ENCODE measurements at regions not wholly inside any gene's neighbourhood (a gene's known extent, or its start where the extent isn't known, plus 50 kb on each side); places are given as distances from the start of the nearest gene placed in this dataset.

DNA sequence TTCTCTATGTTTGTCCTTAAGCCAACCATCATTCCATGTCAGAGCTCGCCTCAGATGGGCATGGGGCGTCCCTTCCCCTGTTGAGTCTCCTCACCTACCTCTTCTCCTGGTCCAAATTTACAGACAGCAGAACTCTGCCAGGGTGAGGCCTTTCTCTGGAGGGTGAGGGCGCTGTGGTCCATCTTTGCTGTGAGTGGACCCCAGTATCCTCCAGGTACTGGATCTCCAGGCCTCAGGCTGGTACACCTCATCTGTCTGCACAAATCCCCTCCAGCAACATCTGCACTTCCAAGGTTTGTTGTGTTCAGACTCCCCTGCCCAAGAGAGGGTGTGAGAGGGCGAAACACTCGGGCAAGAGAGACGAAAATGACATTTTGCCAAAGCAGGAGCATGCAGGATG is 63.9 kb upstream of the EDAR start:
- H3K4me3 Mint-ChIP-seq: no peak overlapping the region
- ATAC-seq (peak; percentile 65), DNase-seq (ENCODE audit: low spot score) (no peak)
- no peak overlapping the region for H3K27ac Mint-ChIP-seq
- H3K36me3 Mint-ChIP-seq: no peaks in the 10 kb centered on the region
- H3K4me1 Mint-ChIP-seq: peaks cover 7% of the 10 kb centered on the region
- no peaks in the 10 kb centered on the region for H3K9me3 Mint-ChIP-seq
- ChIA-PET POLR2A (no interaction called here), CTCF (interaction anchor here (0.8 kb wide), 1 partner anchor 50 kb away, joined by 3 read pairs; no protein-coding TSS in a partner anchor)
- TF ChIP-seq TEAD1 (CRISPR knock-in tag; IDR thresholded peaks at IDR 0.05) (no peak), FOXP1 (CRISPR knock-in tag; IDR thresholded peaks at IDR 0.05; ENCODE audit: borderline replicate concordance) (no peak), NFATC4 (CRISPR knock-in tag; IDR thresholded peaks at IDR 0.05) (no peak), ZNF671 (CRISPR knock-in tag; IDR thresholded peaks at IDR 0.05) (no peak), GTF2I (CRISPR knock-in tag; conservative IDR thresholded peaks at IDR 0.05) (no peak), FOXJ3 (CRISPR knock-in tag; IDR thresholded peaks at IDR 0.05; ENCODE audit: borderline replicate concordance) (no peak)
- H3K27me3 Mint-ChIP-seq (ENCODE audit: low read depth): no peaks in the 10 kb centered on the region

GRCh38 chr2:109049022-109049421 is 60.0 kb upstream of the EDAR start:
- no peak for ATAC-seq
- CTCF ChIA-PET: interaction anchor here (1.0 kb wide), 1 partner anchor 13 kb away, joined by 4 read pairs; no protein-coding TSS in a partner anchor
- no peaks in the 10 kb centered on the region for H3K36me3 Mint-ChIP-seq
- POLR2A ChIA-PET: no interaction called here
- H3K27ac Mint-ChIP-seq: no peak overlapping the region
- TF ChIP-seq SMAD3 (CRISPR knock-in tag; IDR thresholded peaks at IDR 0.05; ENCODE audit: borderline replicate concordance): no peak
- TF ChIP-seq, protein P1, sequence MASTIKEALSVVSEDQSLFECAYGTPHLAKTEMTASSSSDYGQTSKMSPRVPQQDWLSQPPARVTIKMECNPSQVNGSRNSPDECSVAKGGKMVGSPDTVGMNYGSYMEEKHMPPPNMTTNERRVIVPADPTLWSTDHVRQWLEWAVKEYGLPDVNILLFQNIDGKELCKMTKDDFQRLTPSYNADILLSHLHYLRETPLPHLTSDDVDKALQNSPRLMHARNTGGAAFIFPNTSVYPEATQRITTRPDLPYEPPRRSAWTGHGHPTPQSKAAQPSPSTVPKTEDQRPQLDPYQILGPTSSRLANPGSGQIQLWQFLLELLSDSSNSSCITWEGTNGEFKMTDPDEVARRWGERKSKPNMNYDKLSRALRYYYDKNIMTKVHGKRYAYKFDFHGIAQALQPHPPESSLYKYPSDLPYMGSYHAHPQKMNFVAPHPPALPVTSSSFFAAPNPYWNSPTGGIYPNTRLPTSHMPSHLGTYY (CRISPR knock-in tag; IDR thresholded peaks at IDR 0.05): no peak
- TF ChIP-seq, protein P2, sequence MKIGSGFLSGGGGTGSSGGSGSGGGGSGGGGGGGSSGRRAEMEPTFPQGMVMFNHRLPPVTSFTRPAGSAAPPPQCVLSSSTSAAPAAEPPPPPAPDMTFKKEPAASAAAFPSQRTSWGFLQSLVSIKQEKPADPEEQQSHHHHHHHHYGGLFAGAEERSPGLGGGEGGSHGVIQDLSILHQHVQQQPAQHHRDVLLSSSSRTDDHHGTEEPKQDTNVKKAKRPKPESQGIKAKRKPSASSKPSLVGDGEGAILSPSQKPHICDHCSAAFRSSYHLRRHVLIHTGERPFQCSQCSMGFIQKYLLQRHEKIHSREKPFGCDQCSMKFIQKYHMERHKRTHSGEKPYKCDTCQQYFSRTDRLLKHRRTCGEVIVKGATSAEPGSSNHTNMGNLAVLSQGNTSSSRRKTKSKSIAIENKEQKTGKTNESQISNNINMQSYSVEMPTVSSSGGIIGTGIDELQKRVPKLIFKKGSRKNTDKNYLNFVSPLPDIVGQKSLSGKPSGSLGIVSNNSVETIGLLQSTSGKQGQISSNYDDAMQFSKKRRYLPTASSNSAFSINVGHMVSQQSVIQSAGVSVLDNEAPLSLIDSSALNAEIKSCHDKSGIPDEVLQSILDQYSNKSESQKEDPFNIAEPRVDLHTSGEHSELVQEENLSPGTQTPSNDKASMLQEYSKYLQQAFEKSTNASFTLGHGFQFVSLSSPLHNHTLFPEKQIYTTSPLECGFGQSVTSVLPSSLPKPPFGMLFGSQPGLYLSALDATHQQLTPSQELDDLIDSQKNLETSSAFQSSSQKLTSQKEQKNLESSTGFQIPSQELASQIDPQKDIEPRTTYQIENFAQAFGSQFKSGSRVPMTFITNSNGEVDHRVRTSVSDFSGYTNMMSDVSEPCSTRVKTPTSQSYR (CRISPR knock-in tag; IDR thresholded peaks at IDR 0.05): no peak
- TF ChIP-seq CDX4 (CRISPR knock-in tag; IDR thresholded peaks at IDR 0.05; ENCODE audit: borderline replicate concordance): no peak
- TF ChIP-seq SMAD4 (CRISPR knock-in tag; IDR thresholded peaks at IDR 0.05): no peak
- TF ChIP-seq, protein P3, sequence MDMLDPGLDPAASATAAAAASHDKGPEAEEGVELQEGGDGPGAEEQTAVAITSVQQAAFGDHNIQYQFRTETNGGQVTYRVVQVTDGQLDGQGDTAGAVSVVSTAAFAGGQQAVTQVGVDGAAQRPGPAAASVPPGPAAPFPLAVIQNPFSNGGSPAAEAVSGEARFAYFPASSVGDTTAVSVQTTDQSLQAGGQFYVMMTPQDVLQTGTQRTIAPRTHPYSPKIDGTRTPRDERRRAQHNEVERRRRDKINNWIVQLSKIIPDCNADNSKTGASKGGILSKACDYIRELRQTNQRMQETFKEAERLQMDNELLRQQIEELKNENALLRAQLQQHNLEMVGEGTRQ (CRISPR knock-in tag; IDR thresholded peaks at IDR 0.05): no peak
- TF ChIP-seq NR2C2 (CRISPR knock-in tag; IDR thresholded peaks at IDR 0.05): no peak
- no peak for TF ChIP-seq NFYB (CRISPR knock-in tag; conservative IDR thresholded peaks at IDR 0.05; ENCODE audit: low read depth)
- no peak for TF ChIP-seq JUN (CRISPR knock-in tag; IDR thresholded peaks at IDR 0.05)
- TF ChIP-seq TEAD1 (CRISPR knock-in tag; IDR thresholded peaks at IDR 0.05): no peak
- TF ChIP-seq, protein P4, sequence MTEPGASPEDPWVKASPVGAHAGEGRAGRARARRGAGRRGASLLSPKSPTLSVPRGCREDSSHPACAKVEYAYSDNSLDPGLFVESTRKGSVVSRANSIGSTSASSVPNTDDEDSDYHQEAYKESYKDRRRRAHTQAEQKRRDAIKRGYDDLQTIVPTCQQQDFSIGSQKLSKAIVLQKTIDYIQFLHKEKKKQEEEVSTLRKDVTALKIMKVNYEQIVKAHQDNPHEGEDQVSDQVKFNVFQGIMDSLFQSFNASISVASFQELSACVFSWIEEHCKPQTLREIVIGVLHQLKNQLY (CRISPR knock-in tag; IDR thresholded peaks at IDR 0.05): no peak
- no peak for TF ChIP-seq FOXP1 (CRISPR knock-in tag; IDR thresholded peaks at IDR 0.05; ENCODE audit: borderline replicate concordance)
- no peak overlapping the region for H3K4me3 Mint-ChIP-seq
- H3K4me1 Mint-ChIP-seq: no peaks in the 10 kb centered on the region
- no peak for DNase-seq (ENCODE audit: low spot score)
- no peaks in the 10 kb centered on the region for H3K9me3 Mint-ChIP-seq
- H3K27me3 Mint-ChIP-seq (ENCODE audit: low read depth): no peaks in the 10 kb centered on the region

GRCh38 chr2:109048163-109048562 is 59.1 kb upstream of the EDAR start:
- DNase-seq (ENCODE audit: low spot score) (no peak), ATAC-seq (no peak)
- Mint-ChIP-seq H3K27ac (no peak overlapping the region), H3K9me3 (peaks cover 4% of the 10 kb centered on the region), H3K36me3 (no peaks in the 10 kb centered on the region), H3K27me3 (ENCODE audit: low read depth) (no peaks in the 10 kb centered on the region), H3K4me1 (no peaks in the 10 kb centered on the region), H3K4me3 (no peak overlapping the region)
- ChIA-PET CTCF (interaction anchor here (1.0 kb wide), 2 partner anchors 12 to 194 kb away, joined by 3 to 4 read pairs; no protein-coding TSS in a partner anchor), POLR2A (no interaction called here)
- TF ChIP-seq CDX4 (CRISPR knock-in tag; IDR thresholded peaks at IDR 0.05; ENCODE audit: borderline replicate concordance): no peak
- no peak for TF ChIP-seq ETV6 (CRISPR knock-in tag; IDR thresholded peaks at IDR 0.05)
- no peak for TF ChIP-seq TEAD1 (CRISPR knock-in tag; IDR thresholded peaks at IDR 0.05)
- TF ChIP-seq, protein P5, sequence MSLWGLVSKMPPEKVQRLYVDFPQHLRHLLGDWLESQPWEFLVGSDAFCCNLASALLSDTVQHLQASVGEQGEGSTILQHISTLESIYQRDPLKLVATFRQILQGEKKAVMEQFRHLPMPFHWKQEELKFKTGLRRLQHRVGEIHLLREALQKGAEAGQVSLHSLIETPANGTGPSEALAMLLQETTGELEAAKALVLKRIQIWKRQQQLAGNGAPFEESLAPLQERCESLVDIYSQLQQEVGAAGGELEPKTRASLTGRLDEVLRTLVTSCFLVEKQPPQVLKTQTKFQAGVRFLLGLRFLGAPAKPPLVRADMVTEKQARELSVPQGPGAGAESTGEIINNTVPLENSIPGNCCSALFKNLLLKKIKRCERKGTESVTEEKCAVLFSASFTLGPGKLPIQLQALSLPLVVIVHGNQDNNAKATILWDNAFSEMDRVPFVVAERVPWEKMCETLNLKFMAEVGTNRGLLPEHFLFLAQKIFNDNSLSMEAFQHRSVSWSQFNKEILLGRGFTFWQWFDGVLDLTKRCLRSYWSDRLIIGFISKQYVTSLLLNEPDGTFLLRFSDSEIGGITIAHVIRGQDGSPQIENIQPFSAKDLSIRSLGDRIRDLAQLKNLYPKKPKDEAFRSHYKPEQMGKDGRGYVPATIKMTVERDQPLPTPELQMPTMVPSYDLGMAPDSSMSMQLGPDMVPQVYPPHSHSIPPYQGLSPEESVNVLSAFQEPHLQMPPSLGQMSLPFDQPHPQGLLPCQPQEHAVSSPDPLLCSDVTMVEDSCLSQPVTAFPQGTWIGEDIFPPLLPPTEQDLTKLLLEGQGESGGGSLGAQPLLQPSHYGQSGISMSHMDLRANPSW (CRISPR knock-in tag; conservative IDR thresholded peaks at IDR 0.05; ENCODE audit: low read depth): no peak
- TF ChIP-seq HMGA2 (CRISPR knock-in tag; IDR thresholded peaks at IDR 0.05): no peak
- TF ChIP-seq, protein P6, sequence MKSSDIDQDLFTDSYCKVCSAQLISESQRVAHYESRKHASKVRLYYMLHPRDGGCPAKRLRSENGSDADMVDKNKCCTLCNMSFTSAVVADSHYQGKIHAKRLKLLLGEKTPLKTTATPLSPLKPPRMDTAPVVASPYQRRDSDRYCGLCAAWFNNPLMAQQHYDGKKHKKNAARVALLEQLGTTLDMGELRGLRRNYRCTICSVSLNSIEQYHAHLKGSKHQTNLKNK (CRISPR knock-in tag; IDR thresholded peaks at IDR 0.05): no peak
- TF ChIP-seq, protein P7, sequence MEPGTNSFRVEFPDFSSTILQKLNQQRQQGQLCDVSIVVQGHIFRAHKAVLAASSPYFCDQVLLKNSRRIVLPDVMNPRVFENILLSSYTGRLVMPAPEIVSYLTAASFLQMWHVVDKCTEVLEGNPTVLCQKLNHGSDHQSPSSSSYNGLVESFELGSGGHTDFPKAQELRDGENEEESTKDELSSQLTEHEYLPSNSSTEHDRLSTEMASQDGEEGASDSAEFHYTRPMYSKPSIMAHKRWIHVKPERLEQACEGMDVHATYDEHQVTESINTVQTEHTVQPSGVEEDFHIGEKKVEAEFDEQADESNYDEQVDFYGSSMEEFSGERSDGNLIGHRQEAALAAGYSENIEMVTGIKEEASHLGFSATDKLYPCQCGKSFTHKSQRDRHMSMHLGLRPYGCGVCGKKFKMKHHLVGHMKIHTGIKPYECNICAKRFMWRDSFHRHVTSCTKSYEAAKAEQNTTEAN (CRISPR knock-in tag; IDR thresholded peaks at IDR 0.05): no peak
- no peak for TF ChIP-seq NR2C2 (CRISPR knock-in tag; IDR thresholded peaks at IDR 0.05)

Measured in WTC11 (cell line).